A673 (cell line): ENCODE measurements at regions not wholly inside any gene's neighbourhood (a gene's known extent, or its start where the extent isn't known, plus 50 kb on each side); places are given as distances from the start of the nearest gene placed in this dataset.

Experiments used
- BruUV-seq: library from RNA; stranded (reverse); fragments of 400-500 nt; replicated peaks from 2 replicates; lab custom pipeline; 2021; lab: Mats Ljungman, UMichigan
- CTCF ChIA-PET: fragments of 300-600 bp; sonication (Branson Sonifier 250); formaldehyde crosslinking; loops from one replicate; lab custom pipeline; 2022; ENCODE audit warnings: antibody characterized with exemption; lab: Charles Lee
- POLR2A ChIA-PET: fragments of 300-600 bp; sonication (Branson Sonifier 250); formaldehyde crosslinking; loops from one replicate; lab custom pipeline; 2022; ENCODE audit warnings: antibody characterized with exemption; ENCODE audit not compliant: low non-redundant PET; lab: Charles Lee
- DNase-seq: peaks from one replicate; pipeline ENCODE4 v3.0.0-alpha.2; 2015; ENCODE audit warnings: low spot score
- H3K27ac ChIP-seq: fragments of 200-600 bp; sonication (generic); 2 replicates; pipeline ENCODE4 v1.5.1; 2016; ENCODE audit warnings: mixed run types, low read depth, mild to moderate bottlenecking, mixed read lengths, antibody characterized with exemption, low read length; ENCODE audit not compliant: poor library complexity, severe bottlenecking
- H3K27me3 ChIP-seq: fragments of 200-600 bp; sonication (generic); replicated peaks from 2 replicates; pipeline ENCODE4 v1.6.1; 2017; ENCODE audit warnings: mixed run types, low read depth, mild to moderate bottlenecking, mixed read lengths, antibody characterized with exemption, low read length; ENCODE audit not compliant: insufficient read depth, poor library complexity
- H3K36me3 ChIP-seq: fragments of 200-600 bp; sonication (generic); 2 replicates; pipeline ENCODE4 v1.6.1; 2016; ENCODE audit warnings: mixed run types, mild to moderate bottlenecking, mixed read lengths, antibody characterized with exemption, low read length; ENCODE audit not compliant: insufficient read depth, poor library complexity, severe bottlenecking
- H3K4me1 ChIP-seq: fragments of 200-600 bp; sonication (generic); 2 replicates; pipeline ENCODE4 v1.6.1; 2017; ENCODE audit warnings: mixed run types, mild to moderate bottlenecking, mixed read lengths, antibody characterized with exemption, low read length; ENCODE audit not compliant: insufficient read depth, poor library complexity, severe bottlenecking
- H3K4me3 ChIP-seq: fragments of 200-600 bp; sonication (generic); 2 replicates; pipeline ENCODE4 v1.5.1; 2016; ENCODE audit warnings: low read depth, mixed run types, mild to moderate bottlenecking, mixed read lengths, low read length; ENCODE audit not compliant: poor library complexity, severe bottlenecking
- H3K9me3 ChIP-seq: fragments of 200-600 bp; sonication (generic); 2 replicates; pipeline ENCODE4 v1.6.1; 2016; ENCODE audit warnings: mixed run types, low read depth, mild to moderate bottlenecking, mixed read lengths, antibody characterized with exemption, low read length; ENCODE audit not compliant: poor library complexity, severe bottlenecking
- EZH2 ChIP-seq: fragments of 200-600 bp; sonication (generic); IDR thresholded peaks from 2 replicates; pipeline ENCODE4 v1.6.1; 2017; ENCODE audit warnings: borderline replicate concordance, low read depth, mild to moderate bottlenecking, mixed read lengths, antibody characterized with exemption, low read length; ENCODE audit not compliant: poor library complexity, severe bottlenecking
- intact Hi-C: fragments of 100-400 bp; cut with micrococcal nuclease; formaldehyde crosslinking; loops from one replicate; pipeline ENCODE4 v1.10.0; 2022; ENCODE audit not compliant: unreplicated experiment
- TF ChIP-seq, protein P1 (sequence below): fragments of 300-800, 200-600 bp; sonication (generic); conservative IDR thresholded peaks from 2 replicates; pipeline ENCODE4 v1.5.1; 2017; ENCODE audit warnings: low read depth, mild to moderate bottlenecking, antibody characterized with exemption, low read length, moderate library complexity, mixed read lengths

DNA sequence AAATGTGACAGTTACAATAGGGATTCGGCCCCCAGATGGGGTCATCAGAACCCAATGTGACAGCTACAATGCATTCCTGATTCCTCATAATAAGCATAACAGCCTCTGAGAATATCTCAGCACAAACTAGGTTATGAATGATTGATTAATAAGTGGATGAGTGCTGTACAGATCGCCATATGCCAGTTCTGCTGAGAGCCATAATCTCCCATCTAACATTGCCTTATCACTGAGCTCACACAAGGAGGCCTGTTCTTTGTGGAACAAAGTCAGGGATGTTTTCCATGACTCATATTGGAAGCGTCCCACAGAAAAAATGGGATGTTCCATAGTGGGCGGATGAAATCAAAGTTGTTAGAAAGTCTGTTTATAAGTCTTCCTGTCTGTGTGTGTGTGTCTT lies 89.6 kb downstream of the KIF4B start:
- intact Hi-C loops, result no loop called here
- H3K27me3 ChIP-seq, result no peaks in the 10 kb centered on the region
- H3K9me3 ChIP-seq, result no peaks in the 10 kb centered on the region
- H3K4me3 ChIP-seq, result no peak overlapping the region
- H3K27ac ChIP-seq, result no peak overlapping the region
- H3K4me1 ChIP-seq, result no peaks in the 10 kb centered on the region
- no TSS peak for BruUV-seq
- ChIA-PET CTCF (no interaction called here), POLR2A (no interaction called here)
- no peaks in the 10 kb centered on the region for H3K36me3 ChIP-seq
- no peak for TF ChIP-seq EZH2
- TF ChIP-seq, protein P1, sequence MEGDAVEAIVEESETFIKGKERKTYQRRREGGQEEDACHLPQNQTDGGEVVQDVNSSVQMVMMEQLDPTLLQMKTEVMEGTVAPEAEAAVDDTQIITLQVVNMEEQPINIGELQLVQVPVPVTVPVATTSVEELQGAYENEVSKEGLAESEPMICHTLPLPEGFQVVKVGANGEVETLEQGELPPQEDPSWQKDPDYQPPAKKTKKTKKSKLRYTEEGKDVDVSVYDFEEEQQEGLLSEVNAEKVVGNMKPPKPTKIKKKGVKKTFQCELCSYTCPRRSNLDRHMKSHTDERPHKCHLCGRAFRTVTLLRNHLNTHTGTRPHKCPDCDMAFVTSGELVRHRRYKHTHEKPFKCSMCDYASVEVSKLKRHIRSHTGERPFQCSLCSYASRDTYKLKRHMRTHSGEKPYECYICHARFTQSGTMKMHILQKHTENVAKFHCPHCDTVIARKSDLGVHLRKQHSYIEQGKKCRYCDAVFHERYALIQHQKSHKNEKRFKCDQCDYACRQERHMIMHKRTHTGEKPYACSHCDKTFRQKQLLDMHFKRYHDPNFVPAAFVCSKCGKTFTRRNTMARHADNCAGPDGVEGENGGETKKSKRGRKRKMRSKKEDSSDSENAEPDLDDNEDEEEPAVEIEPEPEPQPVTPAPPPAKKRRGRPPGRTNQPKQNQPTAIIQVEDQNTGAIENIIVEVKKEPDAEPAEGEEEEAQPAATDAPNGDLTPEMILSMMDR, result no peak
- no peak for DNase-seq

- intact Hi-C loops, result no loop called here
- Histone ChIP-seq H3K27ac (no peak overlapping the region), H3K36me3 (no peaks in the 10 kb centered on the region), H3K4me3 (no peak overlapping the region), H3K27me3 (no peaks in the 10 kb centered on the region), H3K4me1 (no peaks in the 10 kb centered on the region), H3K9me3 (no peaks in the 10 kb centered on the region)
- no peak for TF ChIP-seq EZH2
- TF ChIP-seq, protein P1, result no peak
- BruUV-seq, result no TSS peak
- CTCF ChIA-PET, result no interaction called here
- DNase-seq, result no peak
- POLR2A ChIA-PET, result no interaction called here
These were observed 90.9 kb downstream of the KIF4B start for GRCh38 chr5:155104441-155104840.

DNA sequence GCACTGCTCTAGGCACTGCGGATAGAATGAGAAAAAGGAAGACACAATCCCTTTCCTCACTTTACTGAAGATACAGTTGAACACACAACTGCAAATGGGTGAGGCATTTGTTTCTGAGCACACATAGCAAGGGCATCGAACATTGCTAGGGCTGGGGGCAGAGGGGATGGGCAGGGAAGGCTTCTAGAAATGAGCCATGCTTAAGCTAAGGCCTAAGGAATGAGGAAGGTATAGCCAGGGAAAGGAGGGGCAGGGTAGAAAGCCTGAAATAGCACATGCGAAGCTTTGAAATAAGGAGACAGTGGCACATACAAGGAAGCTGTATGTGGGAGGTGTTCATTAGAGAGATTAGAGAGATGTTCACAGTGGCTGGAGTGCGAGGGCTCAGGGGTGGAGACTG lies 92.7 kb downstream of the KIF4B start:
- TF ChIP-seq, protein P1, result no peak
- TF ChIP-seq EZH2, result no peak
- H3K27me3 ChIP-seq, result no peaks in the 10 kb centered on the region
- intact Hi-C loops, result no loop called here
- no peak for DNase-seq
- H3K36me3 ChIP-seq, result no peaks in the 10 kb centered on the region
- H3K27ac ChIP-seq, result no peak overlapping the region
- POLR2A ChIA-PET, result no interaction called here
- no TSS peak for BruUV-seq
- CTCF ChIA-PET, result no interaction called here
- H3K4me1 ChIP-seq, result no peaks in the 10 kb centered on the region
- H3K4me3 ChIP-seq, result no peak overlapping the region
- H3K9me3 ChIP-seq, result no peaks in the 10 kb centered on the region
